ENCODE measurements at regions not wholly inside any gene's neighbourhood (a gene's known extent, or its start where the extent isn't known, plus 50 kb on each side); places are given as distances from the start of the nearest gene placed in this dataset.
"Not testable (repeated sequence)": the region's sequence is repeated elsewhere in the genome, so short reads cannot be mapped to it uniquely, and the experiment has no call there.

DNA sequence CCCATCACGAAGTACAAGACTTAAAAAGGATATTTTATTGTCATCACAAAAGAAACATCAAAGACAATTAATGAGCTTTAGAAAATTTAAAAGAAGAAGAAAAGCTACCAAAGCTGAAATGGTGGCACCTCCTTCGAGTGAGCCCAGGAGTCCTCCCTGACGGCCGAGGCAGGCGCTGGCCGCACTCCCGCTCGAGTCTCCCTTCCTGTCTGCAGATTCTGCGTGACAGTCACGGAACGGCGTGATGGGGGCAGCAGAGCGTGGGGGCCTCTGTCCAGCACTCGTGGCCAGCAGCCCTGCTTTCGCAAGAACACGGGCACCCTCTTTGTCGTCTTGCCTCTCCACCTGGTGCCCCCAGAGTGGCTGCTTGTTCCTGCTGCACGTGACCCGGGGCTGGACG, 209.9 kb downstream of the TMEM121 start:
- H3K36me3 ChIP-seq (ENCODE audit: control insufficient read depth in 2 of 2, insufficient read depth in 2 of 2, low read length in 1 of 2); H3K27me3 ChIP-seq (ENCODE audit: control insufficient read depth in 1 of 2, insufficient read depth in 2 of 2, low read length in 2 of 2); H3K4me1 ChIP-seq (ENCODE audit: control insufficient read depth in 2 of 2, insufficient read depth in 2 of 2, low read length in 1 of 2); H3K27ac ChIP-seq (ENCODE audit: low read depth in 2 of 2, low read length in 1 of 2); H3K9me3 ChIP-seq (ENCODE audit: control insufficient read depth in 2 of 2, insufficient read depth in 1 of 2, low read depth in 1 of 2, low read length in 1 of 2); H3K4me3 ChIP-seq (ENCODE audit: low read depth in 1 of 2, low read length in 2 of 2): not testable (repeated sequence)
- 84% methylated on average over 12 to 15 of the region's 20 CpGs for WGBS, 2 donors

- Histone ChIP-seq H3K27me3 (ENCODE audit: control insufficient read depth in 1 of 2, insufficient read depth in 2 of 2, low read length in 2 of 2) (no peaks in the 10 kb centered on the region), H3K4me1 (ENCODE audit: control insufficient read depth in 2 of 2, insufficient read depth in 2 of 2, low read length in 1 of 2) (no peaks in the 10 kb centered on the region)
- WGBS, 2 donors = 72 to 78% methylated on average over 12 to 17 of the region's 17 CpGs
Measured at GRCh38 chr14:105737504-105738246, 211.3 kb downstream of the TMEM121 start.

GRCh38 chr14:105738638-105739037, 212.3 kb downstream of the TMEM121 start:
- Histone ChIP-seq H3K27ac (ENCODE audit: low read depth in 2 of 2, low read length in 1 of 2) (no peak overlapping the region), H3K9me3 (ENCODE audit: control insufficient read depth in 2 of 2, insufficient read depth in 1 of 2, low read depth in 1 of 2, low read length in 1 of 2) (no peaks in the 10 kb centered on the region), H3K4me1 (ENCODE audit: control insufficient read depth in 2 of 2, insufficient read depth in 2 of 2, low read length in 1 of 2) (no peaks in the 10 kb centered on the region), H3K36me3 (ENCODE audit: control insufficient read depth in 2 of 2, insufficient read depth in 2 of 2, low read length in 1 of 2) (no peaks in the 10 kb centered on the region), H3K27me3 (ENCODE audit: control insufficient read depth in 1 of 2, insufficient read depth in 2 of 2, low read length in 2 of 2) (no peaks in the 10 kb centered on the region), H3K4me3 (ENCODE audit: low read depth in 1 of 2, low read length in 2 of 2) (no peak overlapping the region)
- WGBS, 2 donors = 86 to 92% methylated on average over 8 of the region's 8 CpGs

More at GRCh38 chr14:105737504-105738246, 211.3 kb downstream of the TMEM121 start:
- Histone ChIP-seq H3K9me3 (ENCODE audit: control insufficient read depth in 2 of 2, insufficient read depth in 1 of 2, low read depth in 1 of 2, low read length in 1 of 2) (no peaks in the 10 kb centered on the region), H3K4me3 (ENCODE audit: low read depth in 1 of 2, low read length in 2 of 2) (no peak overlapping the region), H3K27ac (ENCODE audit: low read depth in 2 of 2, low read length in 1 of 2) (no peak overlapping the region), H3K36me3 (ENCODE audit: control insufficient read depth in 2 of 2, insufficient read depth in 2 of 2, low read length in 1 of 2) (no peaks in the 10 kb centered on the region)

- H3K9me3 ChIP-seq (ENCODE audit: control insufficient read depth in 2 of 2, insufficient read depth in 1 of 2, low read depth in 1 of 2, low read length in 1 of 2) = no peaks in the 10 kb centered on the region
- H3K27me3 ChIP-seq (ENCODE audit: control insufficient read depth in 1 of 2, insufficient read depth in 2 of 2, low read length in 2 of 2) = no peaks in the 10 kb centered on the region
- WGBS, 2 donors = 80 to 82% methylated on average over 13 to 14 of the region's 14 CpGs
- H3K4me1 ChIP-seq (ENCODE audit: control insufficient read depth in 2 of 2, insufficient read depth in 2 of 2, low read length in 1 of 2) = no peaks in the 10 kb centered on the region
- H3K36me3 ChIP-seq (ENCODE audit: control insufficient read depth in 2 of 2, insufficient read depth in 2 of 2, low read length in 1 of 2) = no peaks in the 10 kb centered on the region
- no peak overlapping the region for H3K4me3 ChIP-seq (ENCODE audit: low read depth in 1 of 2, low read length in 2 of 2)
- H3K27ac ChIP-seq (ENCODE audit: low read depth in 2 of 2, low read length in 1 of 2) = no peak overlapping the region
Measured at GRCh38 chr14:105739331-105740102, 213.1 kb downstream of the TMEM121 start.

DNA sequence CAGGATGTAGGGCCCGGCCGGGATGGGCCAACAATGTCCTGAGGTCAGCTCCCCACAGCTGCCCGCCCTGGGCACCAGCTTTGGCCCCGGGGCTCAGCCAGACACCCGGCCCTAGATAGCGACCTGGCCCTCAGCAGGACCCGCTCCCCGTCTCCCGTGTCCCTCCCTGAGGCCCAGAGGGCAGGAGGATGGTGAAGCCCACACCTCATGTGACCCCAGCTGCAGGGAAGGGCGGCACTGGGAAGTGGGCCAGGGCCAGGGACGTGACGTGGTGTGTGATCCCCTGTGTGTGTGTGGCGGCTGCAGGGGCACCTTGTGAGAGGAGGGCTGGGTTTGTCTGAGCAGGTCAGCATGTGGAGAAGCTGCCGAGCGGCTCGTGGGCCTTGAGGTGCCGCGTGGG, 213.9 kb downstream of the TMEM121 start:
- H3K27ac ChIP-seq (ENCODE audit: low read depth in 2 of 2, low read length in 1 of 2); H3K4me3 ChIP-seq (ENCODE audit: low read depth in 1 of 2, low read length in 2 of 2); H3K27me3 ChIP-seq (ENCODE audit: control insufficient read depth in 1 of 2, insufficient read depth in 2 of 2, low read length in 2 of 2); H3K4me1 ChIP-seq (ENCODE audit: control insufficient read depth in 2 of 2, insufficient read depth in 2 of 2, low read length in 1 of 2); H3K9me3 ChIP-seq (ENCODE audit: control insufficient read depth in 2 of 2, insufficient read depth in 1 of 2, low read depth in 1 of 2, low read length in 1 of 2); H3K36me3 ChIP-seq (ENCODE audit: control insufficient read depth in 2 of 2, insufficient read depth in 2 of 2, low read length in 1 of 2): not testable (repeated sequence)
- 61 to 75% methylated on average over 13 to 18 of the region's 18 CpGs for WGBS, 2 donors

GRCh38 chr14:105740961-105741360, 214.6 kb downstream of the TMEM121 start:
- not testable (repeated sequence) for H3K36me3 ChIP-seq (ENCODE audit: control insufficient read depth in 2 of 2, insufficient read depth in 2 of 2, low read length in 1 of 2); H3K4me1 ChIP-seq (ENCODE audit: control insufficient read depth in 2 of 2, insufficient read depth in 2 of 2, low read length in 1 of 2); H3K9me3 ChIP-seq (ENCODE audit: control insufficient read depth in 2 of 2, insufficient read depth in 1 of 2, low read depth in 1 of 2, low read length in 1 of 2); H3K27ac ChIP-seq (ENCODE audit: low read depth in 2 of 2, low read length in 1 of 2); H3K4me3 ChIP-seq (ENCODE audit: low read depth in 1 of 2, low read length in 2 of 2); H3K27me3 ChIP-seq (ENCODE audit: control insufficient read depth in 1 of 2, insufficient read depth in 2 of 2, low read length in 2 of 2)
- 79% methylated on average over 7 of the region's 14 CpGs; no CpG with 5 or more reads in 1 of the 2 donors for WGBS, 2 donors

DNA sequence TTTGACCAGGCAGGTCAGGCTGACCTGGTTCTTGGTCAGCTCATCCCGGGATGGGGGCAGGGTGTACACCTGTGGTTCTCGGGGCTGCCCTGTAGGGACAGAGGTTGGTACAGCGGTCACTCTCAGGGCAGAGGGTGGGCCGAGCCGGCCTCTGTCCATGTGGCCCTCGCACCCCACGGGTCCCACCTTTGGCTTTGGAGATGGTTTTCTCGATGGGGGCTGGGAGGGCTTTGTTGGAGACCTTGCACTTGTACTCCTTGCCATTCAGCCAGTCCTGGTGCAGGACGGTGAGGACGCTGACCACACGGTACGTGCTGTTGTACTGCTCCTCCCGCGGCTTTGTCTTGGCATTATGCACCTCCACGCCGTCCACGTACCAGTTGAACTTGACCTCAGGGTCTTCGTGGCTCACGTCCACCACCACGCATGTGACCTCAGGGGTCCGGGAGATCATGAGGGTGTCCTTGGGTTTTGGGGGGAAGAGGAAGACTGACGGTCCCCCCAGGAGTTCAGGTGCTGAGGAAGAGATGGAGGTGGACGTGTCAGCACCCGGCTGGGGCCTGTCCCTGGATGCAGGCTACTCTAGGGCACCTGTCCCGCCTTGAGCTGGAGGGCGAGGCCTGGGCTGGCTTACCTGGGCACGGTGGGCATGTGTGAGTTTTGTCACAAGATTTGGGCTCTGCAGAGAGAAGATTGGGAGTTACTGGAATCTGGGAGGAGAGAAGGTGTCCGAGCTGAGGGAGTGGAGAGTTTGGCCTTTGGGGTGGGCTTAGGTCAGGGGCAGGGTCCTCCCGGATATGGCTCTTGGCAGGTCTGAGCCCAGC, 215.5 kb downstream of the TMEM121 start:
- not testable (repeated sequence) for H3K4me1 ChIP-seq (ENCODE audit: control insufficient read depth in 2 of 2, insufficient read depth in 2 of 2, low read length in 1 of 2); H3K9me3 ChIP-seq (ENCODE audit: control insufficient read depth in 2 of 2, insufficient read depth in 1 of 2, low read depth in 1 of 2, low read length in 1 of 2); H3K27ac ChIP-seq (ENCODE audit: low read depth in 2 of 2, low read length in 1 of 2); H3K36me3 ChIP-seq (ENCODE audit: control insufficient read depth in 2 of 2, insufficient read depth in 2 of 2, low read length in 1 of 2); H3K4me3 ChIP-seq (ENCODE audit: low read depth in 1 of 2, low read length in 2 of 2); H3K27me3 ChIP-seq (ENCODE audit: control insufficient read depth in 1 of 2, insufficient read depth in 2 of 2, low read length in 2 of 2)
- WGBS, 2 donors = 84 to 85% methylated on average over 28 to 29 of the region's 29 CpGs

GRCh38 chr14:105742531-105742848, 216.1 kb downstream of the TMEM121 start:
- no peaks in the 10 kb centered on the region for H3K9me3 ChIP-seq (ENCODE audit: control insufficient read depth in 2 of 2, insufficient read depth in 1 of 2, low read depth in 1 of 2, low read length in 1 of 2)
- no peak overlapping the region for H3K27ac ChIP-seq (ENCODE audit: low read depth in 2 of 2, low read length in 1 of 2)
- WGBS, 2 donors = 69 to 76% methylated on average over 6 to 7 of the region's 7 CpGs
- no peaks in the 10 kb centered on the region for H3K4me1 ChIP-seq (ENCODE audit: control insufficient read depth in 2 of 2, insufficient read depth in 2 of 2, low read length in 1 of 2)
- H3K4me3 ChIP-seq (ENCODE audit: low read depth in 1 of 2, low read length in 2 of 2) = no peak overlapping the region
- H3K36me3 ChIP-seq (ENCODE audit: control insufficient read depth in 2 of 2, insufficient read depth in 2 of 2, low read length in 1 of 2) = no peaks in the 10 kb centered on the region
- H3K27me3 ChIP-seq (ENCODE audit: control insufficient read depth in 1 of 2, insufficient read depth in 2 of 2, low read length in 2 of 2) = no peaks in the 10 kb centered on the region

DNA sequence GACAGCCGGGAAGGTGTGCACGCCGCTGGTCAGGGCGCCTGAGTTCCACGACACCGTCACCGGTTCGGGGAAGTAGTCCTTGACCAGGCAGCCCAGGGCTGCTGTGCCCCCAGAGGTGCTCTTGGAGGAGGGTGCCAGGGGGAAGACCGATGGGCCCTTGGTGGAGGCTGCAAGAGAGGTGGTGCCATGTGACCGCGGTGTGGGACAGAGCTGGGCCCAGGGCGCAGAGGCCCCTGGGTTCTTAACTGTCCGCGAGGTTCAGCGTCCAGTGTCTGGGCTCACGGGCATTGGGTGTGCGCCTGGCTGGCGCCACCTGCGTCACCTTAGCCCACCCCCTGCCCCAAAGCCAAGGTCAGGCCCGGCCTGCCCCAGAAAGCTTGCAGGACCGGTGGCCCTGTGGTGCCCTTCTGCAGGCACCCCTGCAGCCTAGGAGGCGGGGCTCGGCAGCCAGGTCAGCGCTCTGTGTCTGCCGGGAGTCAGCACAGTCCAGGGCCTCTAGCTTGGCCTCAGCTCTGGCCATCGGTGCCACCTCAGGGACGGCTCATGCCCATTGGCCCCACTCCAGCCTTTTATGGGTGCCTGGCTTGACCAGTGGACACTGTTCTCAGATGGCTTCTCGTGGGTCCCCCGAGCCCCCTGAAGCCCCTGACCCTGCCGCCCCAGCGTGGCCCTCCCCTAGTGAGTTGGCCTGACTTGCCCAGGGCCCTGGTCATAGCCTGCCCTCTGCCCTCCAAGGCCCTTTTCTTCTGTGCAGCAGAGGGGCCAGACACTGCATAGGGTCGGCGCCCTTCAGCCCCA, 216.7 kb downstream of the TMEM121 start:
- 84 to 86% methylated on average over 14 to 24 of the region's 33 CpGs for WGBS, 2 donors
- H3K27ac ChIP-seq (ENCODE audit: low read depth in 2 of 2, low read length in 1 of 2); H3K4me3 ChIP-seq (ENCODE audit: low read depth in 1 of 2, low read length in 2 of 2); H3K27me3 ChIP-seq (ENCODE audit: control insufficient read depth in 1 of 2, insufficient read depth in 2 of 2, low read length in 2 of 2); H3K36me3 ChIP-seq (ENCODE audit: control insufficient read depth in 2 of 2, insufficient read depth in 2 of 2, low read length in 1 of 2); H3K9me3 ChIP-seq (ENCODE audit: control insufficient read depth in 2 of 2, insufficient read depth in 1 of 2, low read depth in 1 of 2, low read length in 1 of 2); H3K4me1 ChIP-seq (ENCODE audit: control insufficient read depth in 2 of 2, insufficient read depth in 2 of 2, low read length in 1 of 2): not testable (repeated sequence)
